ENCODE measurements at regions not wholly inside any gene's neighbourhood (a gene's known extent, or its start where the extent isn't known, plus 50 kb on each side); places are given as distances from the start of the nearest gene placed in this dataset.

GRCh38 chr10:42177077-42177792 is 461.1 kb downstream of the ZNF33B start:
- DNase-seq (ENCODE audit: low read depth in 2 of 2): no peak
- Histone ChIP-seq H3K4me2 (ENCODE audit: extremely low read depth, insufficient read depth, low read length) (no peak overlapping the region), H3K9me3 (ENCODE audit: control insufficient read depth, insufficient read depth, low read depth, low read length) (no peaks in the 10 kb centered on the region)

GRCh38 chr10:42150428-42151061 is 487.8 kb downstream of the ZNF33B start:
- Histone ChIP-seq H3K36me3 (ENCODE audit: control insufficient read depth, insufficient read depth, low read length) (no peaks in the 10 kb centered on the region), H4K20me1 (ENCODE audit: control insufficient read depth, extremely low read depth, insufficient read depth, low read length) (no peaks in the 10 kb centered on the region), H3K4me2 (ENCODE audit: extremely low read depth, insufficient read depth, low read length) (no peak overlapping the region), H3K4me3 (replicated peaks in 1 of 4; ENCODE audit: control extremely low read depth in 1 of 4, insufficient read depth in 1 of 4, low read depth in 3 of 4, low read length in 4 of 4) (no peak overlapping the region), H3K27me3 (ENCODE audit: control insufficient read depth, insufficient read depth, low read length) (no peaks in the 10 kb centered on the region), H3K27ac (ENCODE audit: insufficient read depth, low read length) (no peak overlapping the region), H3K9ac (ENCODE audit: insufficient read depth, low read length) (no peak overlapping the region), H3K9me3 (ENCODE audit: control insufficient read depth, insufficient read depth, low read depth, low read length) (no peaks in the 10 kb centered on the region), H2AFZ (ENCODE audit: low read length) (no peak overlapping the region), H3K4me1 (ENCODE audit: control insufficient read depth, extremely low read depth, insufficient read depth, low read length) (no peaks in the 10 kb centered on the region), H3K79me2 (ENCODE audit: control insufficient read depth, insufficient read depth, low read length) (no peaks in the 10 kb centered on the region)
- no peak for DNase-seq (ENCODE audit: low read depth in 2 of 2)
- TF ChIP-seq EZH2 (IDR thresholded peaks at IDR 0.05; ENCODE audit: low read length, missing control alignments): no peak
- TF ChIP-seq, protein P1, sequence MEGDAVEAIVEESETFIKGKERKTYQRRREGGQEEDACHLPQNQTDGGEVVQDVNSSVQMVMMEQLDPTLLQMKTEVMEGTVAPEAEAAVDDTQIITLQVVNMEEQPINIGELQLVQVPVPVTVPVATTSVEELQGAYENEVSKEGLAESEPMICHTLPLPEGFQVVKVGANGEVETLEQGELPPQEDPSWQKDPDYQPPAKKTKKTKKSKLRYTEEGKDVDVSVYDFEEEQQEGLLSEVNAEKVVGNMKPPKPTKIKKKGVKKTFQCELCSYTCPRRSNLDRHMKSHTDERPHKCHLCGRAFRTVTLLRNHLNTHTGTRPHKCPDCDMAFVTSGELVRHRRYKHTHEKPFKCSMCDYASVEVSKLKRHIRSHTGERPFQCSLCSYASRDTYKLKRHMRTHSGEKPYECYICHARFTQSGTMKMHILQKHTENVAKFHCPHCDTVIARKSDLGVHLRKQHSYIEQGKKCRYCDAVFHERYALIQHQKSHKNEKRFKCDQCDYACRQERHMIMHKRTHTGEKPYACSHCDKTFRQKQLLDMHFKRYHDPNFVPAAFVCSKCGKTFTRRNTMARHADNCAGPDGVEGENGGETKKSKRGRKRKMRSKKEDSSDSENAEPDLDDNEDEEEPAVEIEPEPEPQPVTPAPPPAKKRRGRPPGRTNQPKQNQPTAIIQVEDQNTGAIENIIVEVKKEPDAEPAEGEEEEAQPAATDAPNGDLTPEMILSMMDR (conservative IDR thresholded peaks at IDR 0.05 in 1 of 2, IDR thresholded peaks at IDR 0.05 in 1 of 2; ENCODE audit: low read depth in 1 of 2, low read length in 2 of 2): no peak

More at GRCh38 chr10:42177077-42177792, 461.1 kb downstream of the ZNF33B start:
- no peak overlapping the region for H2AFZ ChIP-seq (ENCODE audit: low read length)
- no peaks in the 10 kb centered on the region for H3K27me3 ChIP-seq (ENCODE audit: control insufficient read depth, insufficient read depth, low read length)
- H4K20me1 ChIP-seq (ENCODE audit: control insufficient read depth, extremely low read depth, insufficient read depth, low read length): no peaks in the 10 kb centered on the region
- no peaks in the 10 kb centered on the region for H3K4me1 ChIP-seq (ENCODE audit: control insufficient read depth, extremely low read depth, insufficient read depth, low read length)
- TF ChIP-seq, protein P1 (conservative IDR thresholded peaks at IDR 0.05 in 1 of 2, IDR thresholded peaks at IDR 0.05 in 1 of 2; ENCODE audit: low read depth in 1 of 2, low read length in 2 of 2): no peak
- no peak for TF ChIP-seq EZH2 (IDR thresholded peaks at IDR 0.05; ENCODE audit: low read length, missing control alignments)
- H3K4me3 ChIP-seq (replicated peaks in 1 of 4; ENCODE audit: control extremely low read depth in 1 of 4, insufficient read depth in 1 of 4, low read depth in 3 of 4, low read length in 4 of 4): no peak overlapping the region
- no peak overlapping the region for H3K9ac ChIP-seq (ENCODE audit: insufficient read depth, low read length)
- no peaks in the 10 kb centered on the region for H3K36me3 ChIP-seq (ENCODE audit: control insufficient read depth, insufficient read depth, low read length)
- H3K27ac ChIP-seq (ENCODE audit: insufficient read depth, low read length): no peak overlapping the region
- H3K79me2 ChIP-seq (ENCODE audit: control insufficient read depth, insufficient read depth, low read length): no peaks in the 10 kb centered on the region

GRCh38 chr10:42149722-42150427 is 488.5 kb downstream of the ZNF33B start:
- H3K9ac ChIP-seq (ENCODE audit: insufficient read depth, low read length): no peak overlapping the region
- no peak overlapping the region for H2AFZ ChIP-seq (ENCODE audit: low read length)
- H3K4me1 ChIP-seq (ENCODE audit: control insufficient read depth, extremely low read depth, insufficient read depth, low read length): no peaks in the 10 kb centered on the region
- no peak for DNase-seq (ENCODE audit: low read depth in 2 of 2)
- H3K4me2 ChIP-seq (ENCODE audit: extremely low read depth, insufficient read depth, low read length): no peak overlapping the region
- TF ChIP-seq EZH2 (IDR thresholded peaks at IDR 0.05; ENCODE audit: low read length, missing control alignments): no peak
- TF ChIP-seq, protein P1 (conservative IDR thresholded peaks at IDR 0.05 in 1 of 2, IDR thresholded peaks at IDR 0.05 in 1 of 2; ENCODE audit: low read depth in 1 of 2, low read length in 2 of 2): no peak
- no peak overlapping the region for H3K27ac ChIP-seq (ENCODE audit: insufficient read depth, low read length)
- H4K20me1 ChIP-seq (ENCODE audit: control insufficient read depth, extremely low read depth, insufficient read depth, low read length): no peaks in the 10 kb centered on the region
- H3K27me3 ChIP-seq (ENCODE audit: control insufficient read depth, insufficient read depth, low read length): no peaks in the 10 kb centered on the region
- H3K4me3 ChIP-seq (replicated peaks in 1 of 4; ENCODE audit: control extremely low read depth in 1 of 4, insufficient read depth in 1 of 4, low read depth in 3 of 4, low read length in 4 of 4): no peak overlapping the region
- H3K79me2 ChIP-seq (ENCODE audit: control insufficient read depth, insufficient read depth, low read length): no peaks in the 10 kb centered on the region
- no peaks in the 10 kb centered on the region for H3K36me3 ChIP-seq (ENCODE audit: control insufficient read depth, insufficient read depth, low read length)
- no peaks in the 10 kb centered on the region for H3K9me3 ChIP-seq (ENCODE audit: control insufficient read depth, insufficient read depth, low read depth, low read length)

All from fibroblast of lung (primary cell).